ENCODE measurements at regions not wholly inside any gene's neighbourhood (a gene's known extent, or its start where the extent isn't known, plus 50 kb on each side); places are given as distances from the start of the nearest gene placed in this dataset.
A peak's percentile ranks its signal among the peaks of the same experiment; 100 is the strongest.

DNA sequence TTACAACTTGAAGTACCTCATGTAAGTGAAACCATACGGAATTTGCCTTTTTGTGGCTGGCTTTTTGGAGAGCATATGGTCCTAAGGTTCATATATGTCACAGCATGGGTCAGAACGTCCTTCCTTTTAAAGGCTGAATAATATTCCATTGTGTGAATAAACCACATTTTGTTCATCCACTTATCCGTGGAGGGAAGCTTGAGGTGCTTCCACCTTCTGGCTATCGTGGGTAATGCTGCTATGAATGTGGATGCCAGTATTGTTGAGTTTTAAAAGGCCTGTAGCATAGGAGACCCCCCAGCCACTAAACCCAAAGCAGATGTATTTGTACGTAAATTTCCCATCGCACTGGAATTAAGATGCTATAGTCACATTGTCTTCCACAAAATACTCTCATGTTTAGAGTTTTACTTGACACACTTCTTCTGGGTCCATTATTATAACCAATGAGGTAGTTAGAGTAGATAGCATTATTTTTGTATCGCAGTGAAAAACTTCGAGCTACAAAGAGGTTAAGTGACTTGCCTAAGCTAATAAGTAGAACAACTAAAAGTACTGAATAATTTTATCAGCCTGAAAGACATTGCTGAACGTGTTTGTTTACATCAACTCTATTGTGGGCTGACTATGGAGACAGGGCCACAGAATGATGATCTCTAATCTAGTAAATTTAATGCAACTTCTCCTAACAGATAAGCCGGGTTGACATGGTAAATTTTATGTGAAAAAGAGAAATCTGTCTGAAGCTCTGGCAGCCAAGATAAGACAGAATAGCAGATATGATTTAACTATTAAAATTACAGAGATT, 183.0 kb upstream of the CTBP2 start:
- no peaks in the 10 kb centered on the region for H3K9me1 ChIP-seq (replicated peaks; ENCODE audit: control insufficient read depth, extremely low read depth, insufficient read depth, low read length)
- FAIRE-seq (peak; percentile 43), DNase-seq (ENCODE audit: low read depth, low spot score) (peak; percentile 51)
- CTCF ChIA-PET: interaction anchor here (0.7 to 2.5 kb wide), 8 partner anchors 8 to 357 kb away, joined by 3 to 15 read pairs (median 4); no protein-coding TSS in a partner anchor
- no peaks in the 10 kb centered on the region for H3K9me3 ChIP-seq (replicated peaks; ENCODE audit: control insufficient read depth, insufficient read depth, low read length)
- no TSS peak for BruUV-seq (replicated peaks)
- H4K20me1 ChIP-seq (replicated peaks; ENCODE audit: control insufficient read depth, extremely low read depth, insufficient read depth, low read length): peaks cover 2% of the 10 kb centered on the region
- no peaks in the 10 kb centered on the region for H3K79me2 ChIP-seq (ENCODE audit: control insufficient read depth, insufficient read depth, low read length)
- no peak overlapping the region for H3K4me2 ChIP-seq (ENCODE audit: insufficient read depth, low read length)
- dilution Hi-C loops (cut with MboI; ENCODE audit: extremely low pct_ligation_motif_present, low sequenced_read_pairs) (no loop called here), intact Hi-C loops (cut with micrococcal nuclease) (loop anchor here (1.0 to 2.0 kb wide), 3 partner anchors 183 to 351 kb away; partner anchors contain the start of gene CTBP2)
- POLR2A ChIA-PET: no interaction called here
- H3K9ac ChIP-seq (replicated peaks; ENCODE audit: extremely low read depth, insufficient read depth, low read length): no peak overlapping the region
- H3K27me3 ChIP-seq (ENCODE audit: control insufficient read depth in 2 of 2, insufficient read depth in 2 of 2, low read length in 2 of 2): peaks cover 4 to 6% of the 10 kb centered on the region in 2 experiments
- H2AFZ ChIP-seq (ENCODE audit: low read depth, low read length): no peak overlapping the region
- H3K4me1 ChIP-seq (ENCODE audit: control insufficient read depth, extremely low read depth, insufficient read depth, low read length): no peaks in the 10 kb centered on the region
- no peaks in the 10 kb centered on the region for H3K36me3 ChIP-seq (ENCODE audit: control insufficient read depth in 2 of 2, extremely low read depth in 1 of 2, insufficient read depth in 2 of 2, low read length in 2 of 2)
- no peak for TF ChIP-seq POLR2A (IDR thresholded peaks at IDR 0.05; ENCODE audit: low read depth, low read length)
- TF ChIP-seq, protein P1, sequence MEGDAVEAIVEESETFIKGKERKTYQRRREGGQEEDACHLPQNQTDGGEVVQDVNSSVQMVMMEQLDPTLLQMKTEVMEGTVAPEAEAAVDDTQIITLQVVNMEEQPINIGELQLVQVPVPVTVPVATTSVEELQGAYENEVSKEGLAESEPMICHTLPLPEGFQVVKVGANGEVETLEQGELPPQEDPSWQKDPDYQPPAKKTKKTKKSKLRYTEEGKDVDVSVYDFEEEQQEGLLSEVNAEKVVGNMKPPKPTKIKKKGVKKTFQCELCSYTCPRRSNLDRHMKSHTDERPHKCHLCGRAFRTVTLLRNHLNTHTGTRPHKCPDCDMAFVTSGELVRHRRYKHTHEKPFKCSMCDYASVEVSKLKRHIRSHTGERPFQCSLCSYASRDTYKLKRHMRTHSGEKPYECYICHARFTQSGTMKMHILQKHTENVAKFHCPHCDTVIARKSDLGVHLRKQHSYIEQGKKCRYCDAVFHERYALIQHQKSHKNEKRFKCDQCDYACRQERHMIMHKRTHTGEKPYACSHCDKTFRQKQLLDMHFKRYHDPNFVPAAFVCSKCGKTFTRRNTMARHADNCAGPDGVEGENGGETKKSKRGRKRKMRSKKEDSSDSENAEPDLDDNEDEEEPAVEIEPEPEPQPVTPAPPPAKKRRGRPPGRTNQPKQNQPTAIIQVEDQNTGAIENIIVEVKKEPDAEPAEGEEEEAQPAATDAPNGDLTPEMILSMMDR (IDR thresholded peaks at IDR 0.05; ENCODE audit: extremely low read depth in 1 of 2, insufficient read depth in 1 of 2, low read depth in 1 of 2, low read length in 2 of 2): peak; percentile 47 to 54
- H3K27ac ChIP-seq (ENCODE audit: insufficient read depth, low read depth, low read length): no peak overlapping the region
- H3K4me3 ChIP-seq (replicated peaks in 1 of 3; ENCODE audit: insufficient read depth in 1 of 3, low read depth in 1 of 3, low read length in 3 of 3): no peak overlapping the region

DNA sequence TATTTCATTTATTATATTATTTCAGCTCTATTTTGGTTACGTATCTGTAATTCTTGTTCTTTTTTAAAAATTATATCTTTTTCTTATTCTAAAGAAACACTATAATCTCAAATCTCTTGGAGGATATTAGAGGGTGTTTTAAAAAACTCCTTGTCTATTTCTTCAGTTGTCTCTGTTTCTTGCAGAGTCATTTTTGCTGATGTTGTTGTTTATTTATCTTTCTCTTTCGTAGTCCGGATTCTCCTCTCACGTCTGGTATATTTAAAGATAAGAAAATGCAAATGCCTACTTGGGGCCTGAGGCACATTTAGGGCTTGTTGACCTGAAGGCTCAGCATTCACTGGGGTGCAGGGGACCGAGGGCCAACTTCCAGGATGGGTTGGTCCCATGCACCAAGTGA, 181.2 kb upstream of the CTBP2 start:
- Histone ChIP-seq H3K36me3 (ENCODE audit: control insufficient read depth in 2 of 2, extremely low read depth in 1 of 2, insufficient read depth in 2 of 2, low read length in 2 of 2) (no peaks in the 10 kb centered on the region), H3K9me1 (replicated peaks; ENCODE audit: control insufficient read depth, extremely low read depth, insufficient read depth, low read length) (no peaks in the 10 kb centered on the region), H3K27ac (ENCODE audit: insufficient read depth, low read depth, low read length) (no peak overlapping the region), H3K27me3 (ENCODE audit: control insufficient read depth in 2 of 2, insufficient read depth in 2 of 2, low read length in 2 of 2) (peaks cover 0 to 4% of the 10 kb centered on the region in 2 experiments), H3K9ac (replicated peaks; ENCODE audit: extremely low read depth, insufficient read depth, low read length) (no peak overlapping the region), H3K79me2 (ENCODE audit: control insufficient read depth, insufficient read depth, low read length) (no peaks in the 10 kb centered on the region), H2AFZ (ENCODE audit: low read depth, low read length) (no peak overlapping the region), H3K4me2 (ENCODE audit: insufficient read depth, low read length) (no peak overlapping the region), H3K4me3 (replicated peaks in 1 of 3; ENCODE audit: insufficient read depth in 1 of 3, low read depth in 1 of 3, low read length in 3 of 3) (no peak overlapping the region), H3K4me1 (ENCODE audit: control insufficient read depth, extremely low read depth, insufficient read depth, low read length) (no peaks in the 10 kb centered on the region), H4K20me1 (replicated peaks; ENCODE audit: control insufficient read depth, extremely low read depth, insufficient read depth, low read length) (peaks cover 2% of the 10 kb centered on the region), H3K9me3 (replicated peaks; ENCODE audit: control insufficient read depth, insufficient read depth, low read length) (no peaks in the 10 kb centered on the region)
- no peak for FAIRE-seq
- dilution Hi-C loops (cut with MboI; ENCODE audit: extremely low pct_ligation_motif_present, low sequenced_read_pairs) (no loop called here), intact Hi-C loops (cut with micrococcal nuclease) (loop anchor here (2.0 kb wide), 2 partner anchors 181 to 349 kb away; partner anchors contain the start of gene CTBP2)
- no TSS peak for BruUV-seq (replicated peaks)
- POLR2A ChIA-PET: no interaction called here
- no peak for DNase-seq (ENCODE audit: low read depth, low spot score)
- CTCF ChIA-PET: interaction anchor here (1.6 to 3.2 kb wide), 2 partner anchors 9 to 294 kb away, joined by 3 to 14 read pairs; no protein-coding TSS in a partner anchor
- no peak for TF ChIP-seq POLR2AphosphoS5 (IDR thresholded peaks at IDR 0.05; ENCODE audit: insufficient read depth, low read depth, low read length)
- no peak for TF ChIP-seq GATA2 (IDR thresholded peaks at IDR 0.05; ENCODE audit: insufficient read depth, insufficient read length, low read depth, low read length)
- TF ChIP-seq MYC (IDR thresholded peaks at IDR 0.05; ENCODE audit: low read depth, low read length): no peak
